ENCODE measurements at regions not wholly inside any gene's neighbourhood (a gene's known extent, or its start where the extent isn't known, plus 50 kb on each side); places are given as distances from the start of the nearest gene placed in this dataset.
"Not testable (repeated sequence)": the region's sequence is repeated elsewhere in the genome, so short reads cannot be mapped to it uniquely, and the experiment has no call there.

GRCh38 chr2:78707776-78708386 is 317.6 kb upstream of the REG3G start:
- ATAC-seq (no peak), DNase-seq (no peak)
- no peaks in the 10 kb centered on the region for H3K36me3 Mint-ChIP-seq (ENCODE audit: insufficient read depth)
- no peaks in the 10 kb centered on the region for H3K4me1 Mint-ChIP-seq (ENCODE audit: low read depth)
- peaks cover 7% of the 10 kb centered on the region for H3K9me3 Mint-ChIP-seq
- no peak overlapping the region for H3K4me3 Mint-ChIP-seq
- H3K27me3 Mint-ChIP-seq (ENCODE audit: low read depth): no peaks in the 10 kb centered on the region

DNA sequence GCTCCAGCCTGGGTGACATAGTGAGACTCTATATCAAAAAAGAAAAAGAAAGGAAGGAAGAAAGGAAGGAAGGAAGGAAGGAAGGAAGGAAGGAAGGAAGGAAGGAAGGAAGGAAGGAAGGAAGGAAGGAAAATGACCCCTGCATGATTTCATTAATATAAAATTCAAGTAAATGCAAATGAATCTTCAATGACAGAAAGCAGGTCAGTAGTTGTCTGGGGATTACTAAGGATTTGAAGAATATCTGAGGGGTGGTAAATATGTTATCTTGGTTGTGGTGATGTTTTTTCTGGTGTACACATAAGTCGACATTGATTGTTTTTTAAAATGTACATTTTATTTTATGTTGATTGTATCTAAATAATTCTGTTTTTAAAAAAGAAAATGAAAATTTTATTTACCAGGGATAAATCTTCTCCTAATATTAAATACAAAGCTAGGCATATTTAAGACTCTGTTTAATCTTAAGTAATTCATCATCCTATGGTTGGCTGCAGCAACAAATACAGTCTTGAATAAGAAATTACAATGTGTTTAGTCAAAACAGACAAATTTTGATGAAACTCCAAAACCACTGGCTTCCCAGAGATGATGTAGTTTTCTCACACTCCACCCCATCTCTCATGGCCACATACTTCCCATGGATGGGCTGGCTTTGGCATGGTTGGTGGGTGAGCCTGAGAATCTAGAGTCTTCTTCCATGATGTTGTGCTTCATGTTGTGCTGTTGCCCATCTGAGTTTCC is 314.7 kb upstream of the REG3G start:
- Mint-ChIP-seq H3K9me3 (peaks cover 11% of the 10 kb centered on the region), H3K4me1 (ENCODE audit: low read depth) (no peaks in the 10 kb centered on the region), H3K4me3 (no peak overlapping the region), H3K36me3 (ENCODE audit: insufficient read depth) (no peaks in the 10 kb centered on the region), H3K27me3 (ENCODE audit: low read depth) (no peaks in the 10 kb centered on the region)
- DNase-seq: no peak
- no peak for ATAC-seq

DNA sequence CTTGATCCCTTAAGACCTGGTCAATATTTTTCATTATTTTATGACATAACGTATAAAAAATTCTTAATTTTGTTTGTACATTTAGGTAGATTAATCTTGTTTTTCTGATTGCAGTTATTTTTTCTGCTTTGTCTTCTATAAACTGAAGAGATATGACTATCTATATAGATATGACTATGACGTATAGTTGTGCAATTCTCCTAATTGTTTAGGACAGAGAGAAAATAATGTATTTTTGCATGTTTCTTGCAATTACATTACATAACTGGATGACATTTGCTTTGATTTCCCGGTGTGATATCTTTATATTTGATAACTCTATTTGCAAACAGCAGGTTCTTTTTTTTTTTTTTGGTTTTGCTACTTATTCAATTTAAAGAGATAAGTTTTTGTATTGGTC is 310.2 kb upstream of the REG3G start:
- no peak for DNase-seq
- H3K27me3 Mint-ChIP-seq (ENCODE audit: low read depth): no peaks in the 10 kb centered on the region
- ATAC-seq: no peak
- H3K4me3 Mint-ChIP-seq: no peak overlapping the region
- H3K9me3 Mint-ChIP-seq: peaks cover 22% of the 10 kb centered on the region
- H3K4me1 Mint-ChIP-seq (ENCODE audit: low read depth): no peaks in the 10 kb centered on the region
- no peaks in the 10 kb centered on the region for H3K36me3 Mint-ChIP-seq (ENCODE audit: insufficient read depth)

DNA sequence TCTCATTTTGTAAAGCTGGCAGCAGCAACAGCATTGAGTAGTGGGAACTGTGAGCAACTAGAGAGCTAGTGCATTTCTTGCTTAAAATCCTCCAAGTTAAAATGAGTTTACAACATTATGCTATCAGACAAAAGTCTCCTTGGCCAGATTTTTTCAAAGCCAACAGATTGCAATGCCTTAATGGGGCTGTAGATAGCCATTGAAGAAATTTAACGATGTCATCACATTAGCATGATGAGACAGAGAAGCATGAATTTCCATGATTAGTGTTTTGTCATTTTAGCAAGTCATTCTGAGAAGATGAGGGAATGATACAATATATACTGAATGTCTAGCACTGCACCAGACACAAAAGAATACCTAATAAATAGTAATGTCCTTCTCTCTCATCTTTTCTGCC is 307.5 kb upstream of the REG3G start:
- Mint-ChIP-seq H3K9me3 (peaks cover 18% of the 10 kb centered on the region), H3K4me1 (ENCODE audit: low read depth) (no peaks in the 10 kb centered on the region), H3K27me3 (ENCODE audit: low read depth) (no peaks in the 10 kb centered on the region), H3K4me3 (no peak overlapping the region), H3K36me3 (ENCODE audit: insufficient read depth) (no peaks in the 10 kb centered on the region)
- no peak for ATAC-seq
- DNase-seq: no peak

DNA sequence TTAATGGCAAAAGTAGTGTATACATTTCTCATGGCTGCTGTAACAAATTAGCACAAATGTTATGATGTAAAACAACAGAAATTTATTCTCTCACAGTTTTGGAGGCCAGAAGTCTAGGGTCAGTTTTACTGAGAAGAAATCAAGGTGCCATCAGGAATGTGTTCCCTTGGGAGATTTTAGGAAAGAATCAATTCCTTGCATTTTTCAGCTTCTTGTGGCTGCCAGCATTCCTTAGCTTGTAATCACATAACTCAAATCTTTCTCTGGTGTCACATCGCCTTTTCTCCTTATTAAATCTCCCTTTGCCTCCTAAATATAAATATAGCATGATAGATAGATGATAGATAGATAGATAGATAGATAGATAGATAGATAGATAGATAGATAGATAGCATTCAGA is 307.0 kb upstream of the REG3G start:
- DNase-seq (no peak), ATAC-seq (no peak)
- peaks cover 15% of the 10 kb centered on the region for H3K9me3 Mint-ChIP-seq
- H3K36me3 Mint-ChIP-seq (ENCODE audit: insufficient read depth): no peaks in the 10 kb centered on the region
- no peaks in the 10 kb centered on the region for H3K4me1 Mint-ChIP-seq (ENCODE audit: low read depth)
- H3K4me3 Mint-ChIP-seq: no peak overlapping the region
- H3K27me3 Mint-ChIP-seq (ENCODE audit: low read depth): no peaks in the 10 kb centered on the region

GRCh38 chr2:78721355-78722033 is 304.0 kb upstream of the REG3G start:
- H3K36me3 Mint-ChIP-seq (ENCODE audit: insufficient read depth): no peaks in the 10 kb centered on the region
- H3K4me3 Mint-ChIP-seq: no peak overlapping the region
- no peaks in the 10 kb centered on the region for H3K27me3 Mint-ChIP-seq (ENCODE audit: low read depth)
- DNase-seq: no peak
- H3K9me3 Mint-ChIP-seq: peaks cover 21% of the 10 kb centered on the region
- no peak for ATAC-seq
- H3K4me1 Mint-ChIP-seq (ENCODE audit: low read depth): no peaks in the 10 kb centered on the region

GRCh38 chr2:78734221-78734620 is 291.3 kb upstream of the REG3G start:
- DNase-seq (no peak), ATAC-seq (no peak)

DNA sequence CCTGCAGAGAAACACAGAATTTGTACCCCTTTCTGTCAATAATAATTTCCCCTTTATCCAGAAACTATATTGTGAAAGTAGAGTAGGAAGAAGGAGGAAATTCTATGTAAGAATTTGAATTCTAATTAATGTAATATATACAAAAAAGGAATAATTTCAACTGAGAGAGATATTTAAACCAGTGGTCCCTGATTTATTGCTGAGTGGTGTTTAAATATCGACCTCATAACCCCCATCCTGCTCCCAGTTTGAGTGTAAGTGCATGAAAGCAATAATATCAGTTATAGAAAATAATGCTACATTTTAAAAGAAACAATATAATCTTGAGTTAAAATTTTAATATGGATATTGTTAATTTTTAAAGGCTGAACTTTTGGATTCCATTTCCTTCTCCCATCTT is 286.2 kb upstream of the REG3G start:
- Mint-ChIP-seq H3K4me3 (no peak overlapping the region), H3K9me3 (peaks cover 23% of the 10 kb centered on the region), H3K27me3 (ENCODE audit: low read depth) (no peaks in the 10 kb centered on the region), H3K36me3 (ENCODE audit: insufficient read depth) (no peaks in the 10 kb centered on the region), H3K4me1 (ENCODE audit: low read depth) (no peaks in the 10 kb centered on the region)
- ATAC-seq (no peak), DNase-seq (no peak)

More at GRCh38 chr2:78734221-78734620, 291.3 kb upstream of the REG3G start:
- Mint-ChIP-seq H3K4me1 (ENCODE audit: low read depth) (no peaks in the 10 kb centered on the region), H3K9me3 (peaks cover 16% of the 10 kb centered on the region), H3K36me3 (ENCODE audit: insufficient read depth) (no peaks in the 10 kb centered on the region), H3K27me3 (ENCODE audit: low read depth) (no peaks in the 10 kb centered on the region), H3K4me3 (no peak overlapping the region)

GRCh38 chr2:78749638-78750037 is 275.9 kb upstream of the REG3G start:
- Mint-ChIP-seq H3K4me3 (no peak overlapping the region), H3K27me3 (ENCODE audit: low read depth) (no peaks in the 10 kb centered on the region), H3K36me3 (ENCODE audit: insufficient read depth) (no peaks in the 10 kb centered on the region), H3K4me1 (ENCODE audit: low read depth) (no peaks in the 10 kb centered on the region), H3K9me3 (peaks cover 4% of the 10 kb centered on the region)
- DNase-seq: no peak
- no peak for ATAC-seq

- Mint-ChIP-seq H3K36me3 (ENCODE audit: insufficient read depth) (no peaks in the 10 kb centered on the region), H3K9me3 (peaks cover 4% of the 10 kb centered on the region), H3K27me3 (ENCODE audit: low read depth) (no peaks in the 10 kb centered on the region), H3K4me3 (no peak overlapping the region), H3K4me1 (ENCODE audit: low read depth) (no peaks in the 10 kb centered on the region)
- DNase-seq (no peak), ATAC-seq (no peak)
Measured at GRCh38 chr2:78750219-78750618, 275.3 kb upstream of the REG3G start.

DNA sequence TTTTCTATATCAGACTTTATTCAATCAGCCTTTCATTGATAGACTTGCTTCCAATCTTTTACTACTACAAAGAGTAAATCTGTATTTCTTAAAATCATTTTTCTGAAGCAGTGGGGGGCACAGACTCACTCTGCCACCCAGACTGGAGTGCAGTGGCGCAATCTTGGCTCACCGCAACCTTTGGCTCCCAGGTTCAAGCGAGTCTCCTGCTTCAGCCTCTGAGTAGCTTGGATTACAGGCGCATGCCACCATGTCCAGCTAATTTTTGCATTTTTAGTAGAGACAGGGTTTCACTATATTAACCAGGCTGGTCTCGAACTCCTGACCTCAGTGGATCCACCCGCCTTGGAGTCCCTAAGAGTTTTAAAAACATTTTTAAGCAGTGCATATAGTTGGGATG is 270.6 kb upstream of the REG3G start:
- Mint-ChIP-seq H3K36me3 (ENCODE audit: insufficient read depth) (no peaks in the 10 kb centered on the region), H3K27me3 (ENCODE audit: low read depth) (no peaks in the 10 kb centered on the region), H3K4me1 (ENCODE audit: low read depth) (no peaks in the 10 kb centered on the region), H3K4me3 (no peak overlapping the region), H3K9me3 (peaks cover 22% of the 10 kb centered on the region)
- DNase-seq (no peak), ATAC-seq (no peak)

- Mint-ChIP-seq H3K4me1 (ENCODE audit: low read depth) (no peaks in the 10 kb centered on the region), H3K9me3 (peaks cover 43% of the 10 kb centered on the region), H3K36me3 (ENCODE audit: insufficient read depth) (no peaks in the 10 kb centered on the region), H3K4me3 (no peak overlapping the region), H3K27me3 (ENCODE audit: low read depth) (no peaks in the 10 kb centered on the region)
- ATAC-seq (no peak), DNase-seq (no peak)
Measured at GRCh38 chr2:78757191-78757590, 268.3 kb upstream of the REG3G start.

- DNase-seq: no peak
- H3K4me1 Mint-ChIP-seq (ENCODE audit: low read depth): no peaks in the 10 kb centered on the region
- no peak overlapping the region for H3K4me3 Mint-ChIP-seq
- peaks cover 48% of the 10 kb centered on the region for H3K9me3 Mint-ChIP-seq
- ATAC-seq: no peak
- H3K36me3 Mint-ChIP-seq (ENCODE audit: insufficient read depth): no peaks in the 10 kb centered on the region
- no peaks in the 10 kb centered on the region for H3K27me3 Mint-ChIP-seq (ENCODE audit: low read depth)
Measured at GRCh38 chr2:78757640-78758039, 267.9 kb upstream of the REG3G start.

DNA sequence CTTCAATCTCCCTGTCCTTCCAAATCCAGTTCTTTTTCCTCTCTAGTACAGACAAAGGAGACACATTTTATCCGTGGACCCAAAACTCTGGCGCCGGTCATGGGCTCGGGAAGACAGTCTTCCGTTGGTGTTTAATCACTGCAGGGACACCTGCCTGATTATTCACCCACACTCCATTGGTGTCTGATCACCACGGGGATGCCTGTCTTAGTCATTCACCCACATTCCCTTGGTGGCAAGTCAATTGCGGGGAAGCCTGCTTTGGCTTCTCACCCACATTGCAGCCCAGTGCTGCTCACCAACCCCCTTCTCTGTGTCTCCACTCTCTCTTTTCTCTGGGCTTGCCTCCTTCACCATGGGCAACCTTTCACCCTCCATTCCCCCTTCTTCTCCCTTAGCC is 266.7 kb upstream of the REG3G start:
- not testable (repeated sequence) for H3K36me3 Mint-ChIP-seq (ENCODE audit: insufficient read depth); H3K4me1 Mint-ChIP-seq (ENCODE audit: low read depth); H3K4me3 Mint-ChIP-seq; H3K27me3 Mint-ChIP-seq (ENCODE audit: low read depth); DNase-seq; ATAC-seq
- peaks cover 57% of the 10 kb centered on the region for H3K9me3 Mint-ChIP-seq

- DNase-seq: no peak
- no peaks in the 10 kb centered on the region for H3K4me1 Mint-ChIP-seq (ENCODE audit: low read depth)
- no peak overlapping the region for H3K4me3 Mint-ChIP-seq
- ATAC-seq: no peak
- no peaks in the 10 kb centered on the region for H3K36me3 Mint-ChIP-seq (ENCODE audit: insufficient read depth)
- H3K9me3 Mint-ChIP-seq: peaks cover 33% of the 10 kb centered on the region
- H3K27me3 Mint-ChIP-seq (ENCODE audit: low read depth): no peaks in the 10 kb centered on the region
Measured at GRCh38 chr2:78766459-78766858, 259.0 kb upstream of the REG3G start.
